ENCODE measurements at regions not wholly inside any gene's neighbourhood (a gene's known extent, or its start where the extent isn't known, plus 50 kb on each side); places are given as distances from the start of the nearest gene placed in this dataset.
"Not testable (repeated sequence)": the region's sequence is repeated elsewhere in the genome, so short reads cannot be mapped to it uniquely, and the experiment has no call there.

DNA sequence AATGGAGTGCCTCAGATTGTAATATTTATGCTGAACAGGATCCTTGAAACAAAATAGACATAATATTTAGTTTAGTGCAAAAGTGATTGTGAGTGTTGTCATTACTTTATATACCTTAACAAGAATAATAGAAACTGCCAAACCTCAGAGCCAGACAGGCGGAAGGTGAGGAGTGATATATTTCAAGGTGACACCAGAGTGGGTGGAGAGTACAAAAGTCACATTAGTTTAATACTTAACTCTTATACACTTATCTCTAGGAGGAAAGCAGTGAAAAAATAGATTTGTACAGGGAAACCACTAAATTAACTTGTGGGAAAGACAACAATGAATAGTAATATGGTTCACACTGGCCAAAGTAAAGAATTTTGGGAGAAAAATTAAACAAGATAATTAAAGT lies 342.8 kb upstream of the NDST4 start:
- H3K36me3 ChIP-seq (ENCODE audit: low read depth, missing control alignments) = no peaks in the 10 kb centered on the region
- no peaks in the 10 kb centered on the region for H3K27me3 ChIP-seq
- H3K4me1 ChIP-seq = no peaks in the 10 kb centered on the region
- no peak overlapping the region for H3K4me3 ChIP-seq
- intact Hi-C loops (cut with DNase I; ENCODE audit: low total_unique reads) = no loop called here
- WGBS, 2 donors = 79 to 88% methylated on average over 1 of the region's 1 CpG
- no peaks in the 10 kb centered on the region for H3K9me3 ChIP-seq
- no peak overlapping the region for H3K27ac ChIP-seq
- no peak for DNase-seq
- no peak for TF ChIP-seq POLR2A (IDR thresholded peaks at IDR 0.05)
- TF ChIP-seq, protein P1, sequence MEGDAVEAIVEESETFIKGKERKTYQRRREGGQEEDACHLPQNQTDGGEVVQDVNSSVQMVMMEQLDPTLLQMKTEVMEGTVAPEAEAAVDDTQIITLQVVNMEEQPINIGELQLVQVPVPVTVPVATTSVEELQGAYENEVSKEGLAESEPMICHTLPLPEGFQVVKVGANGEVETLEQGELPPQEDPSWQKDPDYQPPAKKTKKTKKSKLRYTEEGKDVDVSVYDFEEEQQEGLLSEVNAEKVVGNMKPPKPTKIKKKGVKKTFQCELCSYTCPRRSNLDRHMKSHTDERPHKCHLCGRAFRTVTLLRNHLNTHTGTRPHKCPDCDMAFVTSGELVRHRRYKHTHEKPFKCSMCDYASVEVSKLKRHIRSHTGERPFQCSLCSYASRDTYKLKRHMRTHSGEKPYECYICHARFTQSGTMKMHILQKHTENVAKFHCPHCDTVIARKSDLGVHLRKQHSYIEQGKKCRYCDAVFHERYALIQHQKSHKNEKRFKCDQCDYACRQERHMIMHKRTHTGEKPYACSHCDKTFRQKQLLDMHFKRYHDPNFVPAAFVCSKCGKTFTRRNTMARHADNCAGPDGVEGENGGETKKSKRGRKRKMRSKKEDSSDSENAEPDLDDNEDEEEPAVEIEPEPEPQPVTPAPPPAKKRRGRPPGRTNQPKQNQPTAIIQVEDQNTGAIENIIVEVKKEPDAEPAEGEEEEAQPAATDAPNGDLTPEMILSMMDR (IDR thresholded peaks at IDR 0.05) = no peak

DNA sequence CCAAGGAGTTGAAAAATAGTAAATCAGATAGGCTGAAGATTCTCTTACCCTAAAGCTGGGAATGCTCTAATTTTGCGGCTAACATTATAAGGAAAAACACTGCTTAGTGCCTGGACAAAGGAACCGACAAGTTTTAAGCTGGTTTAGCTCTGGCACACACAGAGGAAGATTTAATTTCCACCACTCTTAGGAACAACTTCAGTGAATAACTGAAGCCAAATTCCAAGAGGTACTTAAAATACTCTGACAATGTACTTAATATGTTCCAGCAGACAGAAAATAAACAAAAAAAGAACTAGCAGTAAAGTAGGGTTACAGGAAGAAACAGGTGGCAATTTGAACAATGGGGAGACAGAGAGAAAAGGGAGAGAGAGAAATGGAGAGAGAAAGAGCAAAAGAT lies 340.8 kb upstream of the NDST4 start:
- Histone ChIP-seq H3K27me3 (no peaks in the 10 kb centered on the region), H3K4me3 (no peak overlapping the region), H3K36me3 (ENCODE audit: low read depth, missing control alignments) (no peaks in the 10 kb centered on the region), H3K27ac (no peak overlapping the region), H3K9me3 (no peaks in the 10 kb centered on the region), H3K4me1 (no peaks in the 10 kb centered on the region)
- intact Hi-C loops (cut with DNase I; ENCODE audit: low total_unique reads) = no loop called here
- TF ChIP-seq, protein P1 (IDR thresholded peaks at IDR 0.05) = no peak
- no peak for TF ChIP-seq POLR2A (IDR thresholded peaks at IDR 0.05)
- 48 to 55% methylated on average over 2 of the region's 2 CpGs for WGBS, 2 donors
- DNase-seq = no peak

DNA sequence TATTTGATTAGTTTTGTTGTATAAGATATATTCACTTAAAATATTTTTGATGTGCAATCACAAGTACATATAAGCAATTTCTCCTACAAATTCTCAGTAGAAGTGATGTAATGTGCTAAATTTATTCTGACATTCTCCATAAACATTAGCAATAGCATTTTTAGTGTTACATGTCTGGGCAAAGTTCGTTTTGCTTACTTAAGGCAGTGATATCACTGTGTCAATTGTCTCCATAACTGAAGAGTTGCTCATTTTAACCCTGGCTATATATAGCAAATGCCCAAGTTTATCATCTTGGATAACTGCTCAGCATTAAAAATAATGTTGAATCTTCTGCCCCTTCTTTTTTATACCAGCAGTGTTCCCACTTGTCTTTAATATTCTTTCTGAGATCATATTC lies 340.0 kb upstream of the NDST4 start:
- no peaks in the 10 kb centered on the region for H3K4me1 ChIP-seq
- H3K27ac ChIP-seq = no peak overlapping the region
- intact Hi-C loops (cut with DNase I; ENCODE audit: low total_unique reads) = no loop called here

DNA sequence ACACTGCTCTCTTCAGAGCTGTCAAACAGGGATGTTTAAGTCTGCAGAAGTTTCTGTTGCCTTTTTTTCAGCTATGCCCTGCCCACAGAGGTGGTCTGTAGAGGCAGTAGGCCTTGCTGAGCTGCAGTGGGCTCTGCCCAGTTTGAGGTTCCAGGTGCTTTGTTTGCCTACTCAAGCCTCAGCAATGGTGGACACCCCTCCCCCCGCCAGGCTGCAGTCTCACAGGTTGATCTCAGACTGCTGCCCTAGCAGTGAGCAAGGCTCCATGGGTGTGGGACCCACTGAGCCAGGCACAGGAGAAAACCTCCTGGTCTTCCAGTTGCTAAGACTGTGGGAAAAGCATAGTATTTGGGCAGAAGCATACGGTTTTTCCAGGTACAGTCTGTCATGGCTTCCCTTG lies 338.8 kb upstream of the NDST4 start:
- H3K9me3 ChIP-seq; H3K27me3 ChIP-seq; H3K27ac ChIP-seq; DNase-seq; H3K4me3 ChIP-seq; H3K36me3 ChIP-seq (ENCODE audit: low read depth, missing control alignments); intact Hi-C loops (cut with DNase I; ENCODE audit: low total_unique reads); H3K4me1 ChIP-seq: not testable (repeated sequence)
- 89 to 100% methylated on average over 1 to 2 of the region's 2 CpGs for WGBS, 2 donors

More for the DNA sequence above, 340.0 kb upstream of the NDST4 start:
- no peak overlapping the region for H3K4me3 ChIP-seq
- H3K36me3 ChIP-seq (ENCODE audit: low read depth, missing control alignments) = no peaks in the 10 kb centered on the region
- no peaks in the 10 kb centered on the region for H3K27me3 ChIP-seq
- 48 to 50% methylated on average over 1 of the region's 1 CpG for WGBS, 2 donors
- H3K9me3 ChIP-seq = no peaks in the 10 kb centered on the region
- TF ChIP-seq, protein P1 (IDR thresholded peaks at IDR 0.05) = no peak
- no peak for TF ChIP-seq POLR2A (IDR thresholded peaks at IDR 0.05)
- no peak for DNase-seq

DNA sequence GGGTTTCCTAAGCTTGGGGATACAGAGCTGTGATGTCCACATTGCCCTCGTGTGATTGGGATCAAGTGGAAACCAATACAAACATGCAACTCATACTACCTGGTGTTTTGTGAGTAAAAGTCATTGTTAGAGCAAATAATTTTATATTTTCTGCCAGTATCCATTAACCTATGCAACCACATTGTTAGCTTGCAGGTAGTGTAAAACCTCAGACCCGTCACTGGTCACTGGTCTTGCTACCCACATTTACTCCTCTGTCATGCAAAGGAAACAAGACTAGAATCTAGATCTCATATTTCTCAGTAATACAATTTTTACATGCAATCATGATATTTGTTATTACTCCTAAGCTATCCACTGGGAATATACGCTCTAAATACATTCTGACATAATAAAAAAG lies 324.3 kb upstream of the NDST4 start:
- H3K9me3 ChIP-seq = no peaks in the 10 kb centered on the region
- intact Hi-C loops (cut with DNase I; ENCODE audit: low total_unique reads) = no loop called here
- no peaks in the 10 kb centered on the region for H3K27me3 ChIP-seq
- no peaks in the 10 kb centered on the region for H3K36me3 ChIP-seq (ENCODE audit: low read depth, missing control alignments)
- no peak for DNase-seq
- 90 to 94% methylated on average over 3 of the region's 3 CpGs for WGBS, 2 donors
- H3K4me3 ChIP-seq = no peak overlapping the region
- TF ChIP-seq POLR2A (IDR thresholded peaks at IDR 0.05) = no peak
- TF ChIP-seq, protein P1 (IDR thresholded peaks at IDR 0.05) = no peak
- H3K27ac ChIP-seq = no peak overlapping the region
- H3K4me1 ChIP-seq = no peaks in the 10 kb centered on the region
